ENCODE measurements at regions not wholly inside any gene's neighbourhood (a gene's known extent, or its start where the extent isn't known, plus 50 kb on each side); places are given as distances from the start of the nearest gene placed in this dataset.
A peak's percentile ranks its signal among the peaks of the same experiment; 100 is the strongest.
"Not testable (repeated sequence)": the region's sequence is repeated elsewhere in the genome, so short reads cannot be mapped to it uniquely, and the experiment has no call there.

DNA sequence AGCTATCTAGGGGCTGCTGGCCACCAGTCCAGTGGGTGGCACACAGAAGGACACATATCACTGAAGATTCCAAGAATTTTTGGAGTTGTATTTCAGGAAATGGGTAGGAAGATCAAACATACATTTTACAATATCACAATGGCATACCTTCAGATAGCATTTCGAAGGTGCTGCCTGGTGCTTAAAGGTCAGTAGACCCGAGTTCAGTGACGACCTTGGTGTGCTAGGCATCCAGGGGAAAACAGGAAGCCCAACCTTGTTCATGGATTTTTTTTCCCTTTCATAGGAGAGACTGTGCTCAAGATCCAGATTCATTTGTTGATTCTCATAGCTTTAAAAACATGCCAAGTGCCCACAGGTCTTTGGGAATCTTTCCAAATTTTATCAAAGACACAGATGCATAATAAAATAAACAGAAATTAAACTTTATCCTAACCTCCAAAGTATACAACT is 51.0 kb upstream of the RCBTB2 start:
- no peak for TF ChIP-seq Cebpa-rat (IDR thresholded peaks at IDR 0.05)
- Histone ChIP-seq H3K27me3 (no peaks in the 10 kb centered on the region), H3K9me3 (replicated peaks in 1 of 11) (peaks cover 7 to 24% (median 13%) of the 10 kb centered on the region in 11 experiments; a peak in 20 of 22 replicates), H3K27ac (no peak overlapping the region), H4K20me1 (no peaks in the 10 kb centered on the region), H3K4me2 (0 out of 22 replicates have a peak overlapping the region, but pooled peaks of 1 of the 11 experiments have one; percentile 5), H3K36me3 (no peaks in the 10 kb centered on the region), H3K4me3 (no peak overlapping the region), H3K4me1 (peaks cover 42 to 69% (median 52%) of the 10 kb centered on the region in 10 experiments), H3K9ac (no peak overlapping the region)

DNA sequence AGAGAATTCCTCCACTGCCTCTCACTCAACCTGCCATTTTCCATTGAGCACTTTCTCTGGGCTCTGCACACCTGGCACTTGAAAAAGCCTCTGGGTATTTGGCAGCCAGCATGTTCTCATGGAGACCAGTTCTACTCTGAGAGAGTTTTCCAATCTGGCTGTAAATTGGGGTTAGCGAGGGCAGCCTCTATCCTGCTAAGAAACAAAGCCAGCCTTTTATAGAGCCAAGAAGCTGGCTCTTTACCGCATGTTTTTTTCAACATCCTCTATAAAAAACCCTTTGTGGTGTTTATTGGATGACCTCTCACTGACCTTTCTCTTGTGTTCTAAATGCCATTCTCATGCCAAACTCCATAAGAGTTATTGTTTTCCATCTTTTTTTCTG is 52.6 kb upstream of the RCBTB2 start:
- H3K4me3 ChIP-seq: no peak overlapping the region
- no peaks in the 10 kb centered on the region for H3K36me3 ChIP-seq
- H3K9me3 ChIP-seq (replicated peaks in 1 of 11): peaks cover 9 to 34% (median 23%) of the 10 kb centered on the region in 11 experiments; a peak in 20 of 22 replicates
- TF ChIP-seq Cebpa-rat (IDR thresholded peaks at IDR 0.05): no peak
- no peaks in the 10 kb centered on the region for H4K20me1 ChIP-seq
- H3K9ac ChIP-seq: no peak overlapping the region
- no peak overlapping the region for H3K27ac ChIP-seq
- H3K4me1 ChIP-seq: peaks cover 33 to 55% (median 40%) of the 10 kb centered on the region in 10 experiments
- H3K4me2 ChIP-seq: peak overlapping the region in 8 of 11 experiments; percentile 12 to 60 (median 45); a peak in 13 of 22 replicates
- no peaks in the 10 kb centered on the region for H3K27me3 ChIP-seq

DNA sequence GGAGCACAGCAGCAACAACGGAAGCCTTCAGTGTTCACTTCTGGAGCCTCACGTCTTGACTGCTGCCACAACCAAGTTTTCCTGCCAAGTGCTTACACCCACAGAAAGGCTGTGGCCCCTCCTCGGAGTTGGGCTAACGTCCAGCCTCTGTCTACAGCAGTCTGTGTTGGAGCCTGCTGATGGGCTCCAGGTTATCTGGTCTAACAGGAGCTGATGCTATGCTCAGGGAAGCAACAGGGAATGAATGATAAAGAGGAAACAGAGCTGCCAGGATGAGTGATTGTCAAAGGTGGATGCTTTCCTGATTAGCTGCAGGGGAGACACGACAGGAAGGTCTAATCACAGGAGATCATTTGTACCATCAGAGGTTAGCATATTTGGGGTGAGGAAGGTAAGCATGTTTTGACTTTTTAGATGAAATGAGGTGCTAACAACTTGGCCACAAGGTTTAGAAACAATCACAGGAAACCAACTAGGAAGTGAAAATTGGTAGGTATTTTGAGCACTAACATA is 53.8 kb upstream of the RCBTB2 start:
- TF ChIP-seq Cebpa-rat (IDR thresholded peaks at IDR 0.05): no peak

DNA sequence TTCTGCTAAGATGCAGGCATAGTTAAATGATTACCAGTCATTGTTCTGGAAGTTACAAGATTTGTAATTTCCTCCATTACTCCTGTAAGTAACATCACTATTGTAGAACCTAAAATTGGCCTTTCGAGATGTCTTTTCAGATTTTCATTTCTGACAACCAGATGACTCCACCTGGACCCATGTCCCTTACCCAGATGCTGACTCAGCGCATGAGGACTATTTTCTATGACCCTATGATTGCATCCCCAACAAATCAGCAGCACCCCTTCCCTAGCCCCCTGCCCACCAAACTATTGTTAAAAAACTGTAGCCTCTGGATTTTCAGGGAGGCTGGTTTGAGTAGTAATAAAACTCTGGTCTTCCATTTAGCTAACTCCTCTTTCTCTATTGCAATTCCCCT is 55.2 kb upstream of the RCBTB2 start:
- TF ChIP-seq Cebpa-rat (IDR thresholded peaks at IDR 0.05): no peak
- Histone ChIP-seq H4K20me1 (no peaks in the 10 kb centered on the region), H3K27ac (no peak overlapping the region), H3K9me3 (replicated peaks in 1 of 11) (peaks cover 9 to 37% (median 23%) of the 10 kb centered on the region in 11 experiments; a peak in 20 of 22 replicates), H3K4me1 (peaks cover 19 to 52% (median 35%) of the 10 kb centered on the region in 10 experiments), H3K4me2 (no peak overlapping the region), H3K9ac (no peak overlapping the region), H3K27me3 (no peaks in the 10 kb centered on the region), H3K36me3 (no peaks in the 10 kb centered on the region), H3K4me3 (no peak overlapping the region)

More for the DNA sequence above, 53.8 kb upstream of the RCBTB2 start:
- Histone ChIP-seq H3K9ac (no peak overlapping the region), H3K4me3 (no peak overlapping the region), H3K9me3 (replicated peaks in 1 of 11) (peaks cover 9 to 37% (median 23%) of the 10 kb centered on the region in 11 experiments; a peak in 20 of 22 replicates), H4K20me1 (no peaks in the 10 kb centered on the region), H3K36me3 (no peaks in the 10 kb centered on the region), H3K4me1 (peaks cover 25 to 49% (median 31%) of the 10 kb centered on the region in 10 experiments), H3K4me2 (peak overlapping the region; percentile 24 to 63 (median 49)), H3K27me3 (no peaks in the 10 kb centered on the region), H3K27ac (peak overlapping the region in 1 of 11 experiments; percentile 19; a peak in 1 of 22 replicates)

DNA sequence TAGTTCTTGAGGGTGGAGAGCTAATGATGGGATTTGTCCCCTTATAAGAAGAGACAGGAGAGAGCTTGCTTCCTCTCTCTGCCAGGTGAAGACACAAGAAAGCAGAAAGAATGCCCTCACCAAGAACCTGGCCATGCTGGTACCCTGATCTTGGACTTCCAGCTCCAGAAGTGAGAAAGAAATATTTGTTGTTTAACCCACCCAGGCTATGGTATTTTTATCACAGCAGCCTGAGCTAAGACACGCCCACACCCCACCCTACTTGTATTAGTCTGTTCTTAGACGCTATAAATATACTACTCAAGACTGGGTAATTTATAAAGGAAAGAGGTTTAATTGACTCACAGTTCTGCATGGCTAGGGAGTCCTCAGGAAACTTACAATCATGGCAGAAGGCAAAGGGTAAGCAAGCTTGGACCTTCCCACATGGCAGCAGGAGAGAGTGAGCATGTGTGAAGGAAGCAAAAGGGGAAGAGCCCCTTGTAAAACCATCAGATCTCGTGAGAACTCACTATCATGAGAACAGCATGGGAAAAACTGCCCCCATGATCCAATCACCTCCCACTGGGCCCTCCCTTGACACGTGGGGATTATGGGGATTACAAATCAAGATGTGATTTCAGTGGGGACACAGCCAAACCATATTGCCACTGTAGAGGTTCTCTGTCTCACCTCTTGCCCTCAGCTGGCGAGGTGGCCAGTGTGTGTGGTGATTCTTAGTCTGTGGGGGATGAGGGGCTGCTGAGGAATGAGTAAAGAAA is 57.4 kb upstream of the RCBTB2 start:
- no peak for TF ChIP-seq Cebpa-rat (IDR thresholded peaks at IDR 0.05)
- Histone ChIP-seq H3K36me3 (no peaks in the 10 kb centered on the region), H3K27me3 (no peaks in the 10 kb centered on the region), H3K27ac (no peak overlapping the region), H3K9me3 (replicated peaks in 1 of 11) (peaks cover 9 to 30% (median 22%) of the 10 kb centered on the region in 11 experiments; a peak in 20 of 22 replicates), H4K20me1 (no peaks in the 10 kb centered on the region), H3K4me1 (peaks cover 24 to 59% (median 36%) of the 10 kb centered on the region in 10 experiments), H3K4me3 (no peak overlapping the region), H3K4me2 (peak overlapping the region in 2 of 11 experiments; percentile 3 to 8; a peak in 2 of 22 replicates), H3K9ac (no peak overlapping the region)

DNA sequence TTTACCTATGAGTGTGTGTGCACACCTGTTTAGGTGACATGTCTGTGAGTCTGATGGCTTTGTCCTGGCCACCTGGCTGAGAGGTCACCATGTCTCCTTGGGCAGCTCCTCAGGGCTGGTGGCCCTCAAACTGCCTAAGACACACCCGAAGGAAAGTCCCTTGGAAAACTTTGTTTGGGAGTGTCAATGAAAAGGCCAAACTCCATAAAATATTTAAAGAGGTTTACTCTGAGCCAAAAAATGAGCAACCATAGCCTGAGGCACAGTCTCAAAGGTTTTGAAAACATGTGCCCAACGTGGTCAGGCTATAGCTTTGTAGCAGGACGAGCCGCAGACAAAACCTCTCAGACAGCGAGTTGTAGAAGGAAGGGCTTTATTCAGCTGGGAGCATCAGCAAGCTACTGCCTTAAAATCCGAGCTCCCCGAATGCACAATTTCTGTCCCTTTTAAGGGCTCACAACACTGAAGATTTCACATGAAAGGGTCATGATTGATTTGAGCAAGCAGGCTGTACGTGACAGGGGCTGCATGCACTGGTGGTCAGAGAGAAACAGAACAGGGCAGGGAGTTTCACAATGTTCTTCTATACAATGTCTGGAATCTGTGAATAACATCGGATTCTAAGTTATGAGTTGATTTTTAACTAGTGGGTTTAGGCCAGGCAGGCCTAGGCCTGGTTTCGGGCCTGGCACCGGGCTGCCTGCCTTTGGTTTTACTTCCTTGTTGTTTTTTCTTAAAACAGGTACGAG is 58.4 kb upstream of the RCBTB2 start:
- not testable (repeated sequence) for H4K20me1 ChIP-seq, H3K4me2 ChIP-seq, H3K27me3 ChIP-seq, H3K36me3 ChIP-seq, H3K9ac ChIP-seq, H3K4me3 ChIP-seq, H3K27ac ChIP-seq
- Histone ChIP-seq H3K9me3 (replicated peaks in 1 of 11) (peaks cover 9 to 29% (median 22%) of the 10 kb centered on the region in 11 experiments; a peak in 20 of 22 replicates), H3K4me1 (peaks cover 18 to 50% (median 28%) of the 10 kb centered on the region in 10 experiments)

DNA sequence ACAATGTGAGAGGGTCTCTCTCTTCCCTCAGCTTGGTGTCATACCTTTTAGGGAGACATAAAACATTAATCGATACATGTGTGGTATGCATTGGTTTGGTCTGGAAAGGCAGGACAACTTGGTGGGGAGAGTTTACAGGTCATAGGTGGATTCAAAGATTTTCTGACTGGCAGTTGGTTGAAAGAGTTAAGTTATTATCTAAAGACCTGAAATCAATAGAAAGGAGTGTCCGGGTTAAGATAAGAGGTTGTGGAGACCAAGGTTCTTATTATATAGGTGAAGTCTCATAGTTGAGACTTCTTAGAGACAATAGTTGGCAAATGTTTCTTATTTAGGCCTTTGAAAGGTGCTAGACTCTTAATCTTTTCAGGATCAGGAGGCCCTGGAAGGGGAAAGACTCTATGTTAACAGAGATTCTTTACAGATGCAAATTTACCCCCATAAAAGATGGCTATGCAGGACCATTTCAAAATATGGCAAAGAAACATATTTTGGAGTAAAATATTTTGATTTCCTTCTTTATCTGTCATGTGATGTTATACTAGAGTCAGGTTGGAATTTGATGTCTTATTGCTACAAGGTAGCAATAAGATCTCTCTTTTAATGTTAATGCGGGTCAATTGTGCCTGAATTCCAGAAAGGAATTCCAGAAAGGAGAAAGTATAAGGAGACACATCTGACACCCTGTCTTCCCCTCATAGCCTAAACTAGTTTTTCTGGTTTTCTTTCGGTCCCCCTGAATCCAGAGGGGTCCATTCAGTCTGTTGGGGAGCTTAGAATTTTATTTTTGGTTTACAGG is 59.2 kb upstream of the RCBTB2 start:
- Histone ChIP-seq H4K20me1 (no peaks in the 10 kb centered on the region), H3K4me1 (peaks cover 10 to 42% (median 21%) of the 10 kb centered on the region in 10 experiments), H3K36me3 (no peaks in the 10 kb centered on the region), H3K9me3 (replicated peaks in 1 of 11) (peaks cover 9 to 29% (median 22%) of the 10 kb centered on the region in 11 experiments; a peak in 20 of 22 replicates), H3K4me2 (peak overlapping the region in 9 of 11 experiments; percentile 8 to 69 (median 25); a peak in 11 of 22 replicates), H3K27ac (no peak overlapping the region), H3K27me3 (no peaks in the 10 kb centered on the region), H3K9ac (no peak overlapping the region), H3K4me3 (no peak overlapping the region)
- no peak for TF ChIP-seq Cebpa-rat (IDR thresholded peaks at IDR 0.05)

DNA sequence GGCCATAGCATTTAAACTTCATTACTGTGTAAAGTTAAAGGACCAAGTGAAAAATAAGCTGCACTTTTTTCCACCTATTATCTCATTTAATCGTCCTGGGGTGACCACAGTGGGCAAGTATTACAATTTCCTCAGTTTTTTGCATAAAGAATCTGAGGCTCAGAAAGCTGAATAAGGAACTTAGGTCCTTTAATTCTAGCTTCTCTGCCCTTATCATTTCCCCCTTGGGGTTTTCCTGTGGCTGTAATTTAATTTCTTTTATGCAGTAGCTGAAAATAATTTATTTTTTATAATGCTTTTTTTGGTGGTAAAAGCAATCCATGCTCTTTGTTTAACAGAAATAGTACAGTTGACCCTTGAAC is 59.8 kb upstream of the RCBTB2 start:
- no peak overlapping the region for H3K27ac ChIP-seq
- H3K9me3 ChIP-seq (replicated peaks in 1 of 11): peaks cover 9 to 27% (median 22%) of the 10 kb centered on the region in 11 experiments; a peak in 20 of 22 replicates
- no peak for TF ChIP-seq Cebpa-rat (IDR thresholded peaks at IDR 0.05)
- H3K36me3 ChIP-seq: no peaks in the 10 kb centered on the region
- H3K4me2 ChIP-seq: peak overlapping the region in 10 of 11 experiments; percentile 8 to 69 (median 22); a peak in 13 of 22 replicates
- no peak overlapping the region for H3K9ac ChIP-seq
- H4K20me1 ChIP-seq: no peaks in the 10 kb centered on the region
- H3K4me1 ChIP-seq: peaks cover 8 to 37% (median 17%) of the 10 kb centered on the region in 10 experiments; a peak in 16 of 20 replicates
- no peak overlapping the region for H3K4me3 ChIP-seq
- H3K27me3 ChIP-seq: no peaks in the 10 kb centered on the region

All from BLaER1 treated with 17β-estradiol and CSF1 and Interleukin-3, amounts not matched to agents 10 nM and 100 nM (cell line).